Left hindlimb (tissue), 1 donor: ENCODE measurements at regions not wholly inside any gene's neighbourhood (a gene's known extent, or its start where the extent isn't known, plus 50 kb on each side); places are given as distances from the start of the nearest gene placed in this dataset.
"Not testable (repeated sequence)": the region's sequence is repeated elsewhere in the genome, so short reads cannot be mapped to it uniquely, and the experiment has no call there.

ENCODE experiments used
- DNase-seq: peaks from one replicate; pipeline ENCODE4 v3.0.0-alpha.2; 2018

GRCh38 chr2:78154586-78154985 lies 632.4 kb upstream of the LRRTM4 start:
- no peak for DNase-seq

GRCh38 chr2:78162202-78162601 lies 640.0 kb upstream of the LRRTM4 start:
- no peak for DNase-seq

GRCh38 chr2:78172157-78172556 lies 650.0 kb upstream of the LRRTM4 start:
- DNase-seq = not testable (repeated sequence)

- no peak for DNase-seq
These were observed 653.5 kb upstream of the LRRTM4 start for GRCh38 chr2:78175645-78176044.

GRCh38 chr2:78201064-78201575 lies 678.9 kb upstream of the LRRTM4 start:
- no peak for DNase-seq

GRCh38 chr2:78202366-78202765 lies 680.2 kb upstream of the LRRTM4 start:
- DNase-seq = no peak

- DNase-seq = no peak
These were observed 681.0 kb upstream of the LRRTM4 start for GRCh38 chr2:78202986-78203670.

- DNase-seq = no peak
These were observed 695.9 kb upstream of the LRRTM4 start for GRCh38 chr2:78218066-78218465.

GRCh38 chr2:78237704-78238103 lies 715.5 kb upstream of the LRRTM4 start:
- no peak for DNase-seq

- DNase-seq = no peak
These were observed 723.4 kb upstream of the LRRTM4 start for GRCh38 chr2:78245394-78246135.

GRCh38 chr2:78251708-78252107 lies 729.5 kb upstream of the LRRTM4 start:
- no peak for DNase-seq

GRCh38 chr2:78260861-78261260 lies 738.7 kb upstream of the LRRTM4 start:
- DNase-seq = no peak

GRCh38 chr2:78261454-78261853 lies 739.3 kb upstream of the LRRTM4 start:
- no peak for DNase-seq

- not testable (repeated sequence) for DNase-seq
These were observed 739.9 kb upstream of the LRRTM4 start for GRCh38 chr2:78262089-78262488.

GRCh38 chr2:78262713-78263375 lies 740.7 kb upstream of the LRRTM4 start:
- DNase-seq = no peak

GRCh38 chr2:78263571-78263970 lies 741.4 kb upstream of the LRRTM4 start:
- no peak for DNase-seq

- no peak for DNase-seq
These were observed 742.0 kb upstream of the LRRTM4 start for GRCh38 chr2:78264130-78264529.

GRCh38 chr2:78281164-78281563 lies 744.3 kb upstream of the REG3G start:
- DNase-seq = no peak

- DNase-seq = no peak
These were observed 734.8 kb upstream of the REG3G start for GRCh38 chr2:78290581-78291214.

- DNase-seq = no peak
These were observed 731.7 kb upstream of the REG3G start for GRCh38 chr2:78293768-78294167.

GRCh38 chr2:78301166-78301789 lies 724.2 kb upstream of the REG3G start:
- no peak for DNase-seq

- no peak for DNase-seq
These were observed 720.8 kb upstream of the REG3G start for GRCh38 chr2:78304678-78305077.

- no peak for DNase-seq
These were observed 716.0 kb upstream of the REG3G start for GRCh38 chr2:78309460-78309859.
